Stomach (tissue), 8 donors: ENCODE measurements at regions not wholly inside any gene's neighbourhood (a gene's known extent, or its start where the extent isn't known, plus 50 kb on each side); places are given as distances from the start of the nearest gene placed in this dataset.

Experiments
- DNase-seq, 2 donors: peaks; one replicate each; pipeline versions ENCODE4 v3.0.0 to v3.0.0-alpha.2; 2013 to 2019
- H3K27ac ChIP-seq, 5 donors: fragments of 200-600 bp in 4 of 5; sonication (generic) in 4 of 5; one replicate each; pipeline ENCODE4 v1.5.1; 2013 to 2019; ENCODE audit warnings: mild to moderate bottlenecking in 1 of 5, moderate library complexity in 1 of 5
- H3K27me3 ChIP-seq, 3 donors: fragments of 200-600 bp; sonication (generic); one replicate each; pipeline ENCODE4 v1.5.1; 2017 to 2019; ENCODE audit warnings: mixed run types in 1 of 3
- H3K36me3 ChIP-seq, 4 donors: fragments of 200-600 bp; sonication (generic); 1 replicate in 3 of 4; 2 replicates in 1 of 4; pipeline ENCODE4 v1.5.1; 2016 to 2019
- H3K4me1 ChIP-seq, 4 donors: fragments of 200-600 bp; sonication (generic); one replicate each; pipeline ENCODE4 v1.5.1; 2016 to 2019
- H3K4me3 ChIP-seq, 4 donors: fragments of 200-600 bp; sonication (generic) in 3 of 4; one replicate each; pipeline ENCODE4 v1.5.1; 2016 to 2019; ENCODE audit warnings: mild to moderate bottlenecking in 1 of 4
- H3K9me3 ChIP-seq, 4 donors: fragments of 200-600 bp; sonication (generic); one replicate each; pipeline ENCODE4 v1.5.1; 2016 to 2019
- CTCF ChIP-seq, 7 experiments: fragments of 450-650 bp in 4 of 7; fragments of 200-600 bp in 3 of 7; sonication (generic) in 3 of 7; IDR thresholded peaks; one replicate each; pipeline ENCODE4 v1.5.1; 2016 to 2019; ENCODE audit warnings: antibody characterized with exemption in 7 of 7, control low read depth in 2 of 7, mild to moderate bottlenecking in 1 of 7
- EP300 ChIP-seq: sonication (generic); formaldehyde crosslinking; IDR thresholded peaks from one replicate; pipeline ENCODE4 v1.6.1; 2017; ENCODE audit warnings: antibody characterized with exemption
- POLR2A ChIP-seq, 4 donors: fragments of 450-650 bp; IDR thresholded peaks; one replicate each; pipeline ENCODE4 v1.6.1; 2016; ENCODE audit warnings: antibody characterized with exemption in 4 of 4, control low read depth in 2 of 4, mild to moderate bottlenecking in 1 of 4, moderate library complexity in 1 of 4
- POLR2AphosphoS5 ChIP-seq, 3 donors: sonication (generic); formaldehyde crosslinking; IDR thresholded peaks; one replicate each; pipeline ENCODE4 v1.6.1; 2016; ENCODE audit warnings: antibody characterized with exemption in 3 of 3
- WGBS, 5 donors: extraction: QIAGEN DNeasy Blood & Tissue Kit in 3 of 5; methylation state at CpG; one replicate each; pipeline versions ENCODE4 v1.1.5 to v1.1.7; 2013 to 2018; 5-methylcytosine and 5-hydroxymethylcytosine counted together
- intact Hi-C: fragments of 100-400 bp; cut with DNase I; formaldehyde crosslinking; loops from one replicate; pipeline ENCODE4 v1.15.1; 2023; ENCODE audit warnings: low total_unique reads
- donor health status: healthy with polysubstance abuse.
- donor health status: Bipolar disorder and iron deficiency.
- donor health status: healthy.

- Histone ChIP-seq H3K27me3 (no peaks in the 10 kb centered on the region), H3K36me3 (no peaks in the 10 kb centered on the region), H3K9me3 (no peaks in the 10 kb centered on the region), H3K27ac (no peak overlapping the region), H3K4me1 (peaks cover 4 to 14% (median 9%) of the 10 kb centered on the region in 4 donors), H3K4me3 (no peak overlapping the region)
- intact Hi-C loops: no loop called here
- no peak for DNase-seq
- 83 to 91% (median 86%) methylated on average over 4 of the region's 4 CpGs for WGBS, 5 donors
- TF ChIP-seq POLR2AphosphoS5 (IDR thresholded peaks at IDR 0.05) (no peak), CTCF (IDR thresholded peaks at IDR 0.05) (no peak), EP300 (no peak), POLR2A (IDR thresholded peaks at IDR 0.05) (no peak)
Measured at GRCh38 chr3:90005281-90005847, 897.9 kb downstream of the EPHA3 start.

GRCh38 chr3:90007778-90008499 lies 900.5 kb downstream of the EPHA3 start:
- peaks cover 4 to 17% (median 11%) of the 10 kb centered on the region in 4 donors for H3K4me1 ChIP-seq
- intact Hi-C loops: no loop called here
- no peak for TF ChIP-seq POLR2A (IDR thresholded peaks at IDR 0.05)
- TF ChIP-seq POLR2AphosphoS5 (IDR thresholded peaks at IDR 0.05): peak in 1 of 3 donors; percentile 57
- H3K36me3 ChIP-seq: no peaks in the 10 kb centered on the region
- H3K27ac ChIP-seq: peak overlapping the region in 1 of 5 donors; percentile 42
- 10 to 29% (median 11%) methylated on average over 3 of the region's 3 CpGs for WGBS, 5 donors
- no peaks in the 10 kb centered on the region for H3K9me3 ChIP-seq
- no peaks in the 10 kb centered on the region for H3K27me3 ChIP-seq
- H3K4me3 ChIP-seq: no peak overlapping the region
- peak in 1 of 2 donors; percentile 38 for DNase-seq

GRCh38 chr3:90010341-90010740 lies 902.9 kb downstream of the EPHA3 start:
- H3K4me3 ChIP-seq: no peak overlapping the region
- 15 to 39% (median 33%) methylated on average over 3 of the region's 3 CpGs for WGBS, 5 donors
- no peak overlapping the region for H3K27ac ChIP-seq
- no peak for DNase-seq
- H3K4me1 ChIP-seq: peaks cover 4 to 17% (median 11%) of the 10 kb centered on the region in 4 donors
- no peaks in the 10 kb centered on the region for H3K27me3 ChIP-seq
- intact Hi-C loops: no loop called here
- no peaks in the 10 kb centered on the region for H3K9me3 ChIP-seq
- H3K36me3 ChIP-seq: no peaks in the 10 kb centered on the region
- no peak for TF ChIP-seq POLR2A (IDR thresholded peaks at IDR 0.05)
- no peak for TF ChIP-seq EP300
- TF ChIP-seq POLR2AphosphoS5 (IDR thresholded peaks at IDR 0.05): no peak

GRCh38 chr3:90011131-90011530 lies 903.7 kb downstream of the EPHA3 start:
- intact Hi-C loops: no loop called here
- WGBS, 5 donors: 23 to 52% (median 34%) methylated on average over 5 of the region's 5 CpGs
- H3K4me3 ChIP-seq: no peak overlapping the region

GRCh38 chr3:90011596-90011995 lies 904.2 kb downstream of the EPHA3 start:
- no peak overlapping the region for H3K4me3 ChIP-seq
- H3K27me3 ChIP-seq: no peaks in the 10 kb centered on the region
- no peaks in the 10 kb centered on the region for H3K36me3 ChIP-seq
- H3K9me3 ChIP-seq: no peaks in the 10 kb centered on the region
- DNase-seq: no peak
- no peak for TF ChIP-seq CTCF (IDR thresholded peaks at IDR 0.05)
- TF ChIP-seq EP300: no peak
- no peak for TF ChIP-seq POLR2AphosphoS5 (IDR thresholded peaks at IDR 0.05)
- no peak overlapping the region for H3K27ac ChIP-seq
- H3K4me1 ChIP-seq: peaks cover 4 to 17% (median 11%) of the 10 kb centered on the region in 4 donors
- 54 to 76% (median 71%) methylated on average over 4 of the region's 4 CpGs for WGBS, 5 donors
- intact Hi-C loops: no loop called here

More at GRCh38 chr3:90011131-90011530, 903.7 kb downstream of the EPHA3 start:
- no peaks in the 10 kb centered on the region for H3K36me3 ChIP-seq
- no peak overlapping the region for H3K27ac ChIP-seq
- no peaks in the 10 kb centered on the region for H3K9me3 ChIP-seq
- H3K27me3 ChIP-seq: no peaks in the 10 kb centered on the region
- TF ChIP-seq POLR2A (IDR thresholded peaks at IDR 0.05) (no peak), CTCF (IDR thresholded peaks at IDR 0.05) (no peak), POLR2AphosphoS5 (IDR thresholded peaks at IDR 0.05) (no peak), EP300 (no peak)
- H3K4me1 ChIP-seq: peaks cover 4 to 17% (median 11%) of the 10 kb centered on the region in 4 donors
- DNase-seq: peak in 1 of 2 donors; percentile 23
